ENCODE measurements at regions not wholly inside any gene's neighbourhood (a gene's known extent, or its start where the extent isn't known, plus 50 kb on each side); places are given as distances from the start of the nearest gene placed in this dataset.

GRCh38 chr12:84741031-84741430 is 171.6 kb downstream of the SLC6A15 start:
- DNase-seq: no peak

- no peak for DNase-seq
These were observed 172.0 kb downstream of the SLC6A15 start for GRCh38 chr12:84740602-84741001.

GRCh38 chr12:84738481-84738972 is 174.1 kb downstream of the SLC6A15 start:
- DNase-seq: no peak

- no peak for DNase-seq
These were observed 179.7 kb downstream of the SLC6A15 start for GRCh38 chr12:84732828-84733340.

- DNase-seq: no peak
These were observed 181.9 kb downstream of the SLC6A15 start for GRCh38 chr12:84730561-84731162.

- no peak for DNase-seq
These were observed 184.6 kb downstream of the SLC6A15 start for GRCh38 chr12:84727961-84728360.

- no peak for DNase-seq
These were observed 185.8 kb downstream of the SLC6A15 start for GRCh38 chr12:84726780-84727179.

GRCh38 chr12:84723988-84724387 is 188.6 kb downstream of the SLC6A15 start:
- no peak for DNase-seq

GRCh38 chr12:84719997-84720396 is 192.6 kb downstream of the SLC6A15 start:
- DNase-seq: no peak

- no peak for DNase-seq
These were observed 193.7 kb downstream of the SLC6A15 start for GRCh38 chr12:84718906-84719305.

- DNase-seq: no peak
These were observed 199.9 kb downstream of the SLC6A15 start for GRCh38 chr12:84712747-84713146.

- DNase-seq: no peak
These were observed 206.2 kb downstream of the SLC6A15 start for GRCh38 chr12:84706374-84706773.

GRCh38 chr12:84704856-84705255 is 207.7 kb downstream of the SLC6A15 start:
- DNase-seq: no peak

GRCh38 chr12:84702001-84702400 is 210.6 kb downstream of the SLC6A15 start:
- no peak for DNase-seq

GRCh38 chr12:84701041-84701440 is 211.6 kb downstream of the SLC6A15 start:
- no peak for DNase-seq

- no peak for DNase-seq
These were observed 213.8 kb downstream of the SLC6A15 start for GRCh38 chr12:84698576-84699333.

GRCh38 chr12:84696908-84697540 is 215.6 kb downstream of the SLC6A15 start:
- DNase-seq: no peak

- no peak for DNase-seq
These were observed 216.3 kb downstream of the SLC6A15 start for GRCh38 chr12:84696281-84696680.

GRCh38 chr12:84694116-84694515 is 218.5 kb downstream of the SLC6A15 start:
- DNase-seq: no peak

- no peak for DNase-seq
These were observed 220.5 kb downstream of the SLC6A15 start for GRCh38 chr12:84692071-84692470.

- DNase-seq: no peak
These were observed 221.3 kb downstream of the SLC6A15 start for GRCh38 chr12:84691266-84691665.

GRCh38 chr12:84689638-84690037 is 223.0 kb downstream of the SLC6A15 start:
- no peak for DNase-seq

GRCh38 chr12:84685379-84685778 is 227.2 kb downstream of the SLC6A15 start:
- no peak for DNase-seq

- DNase-seq: no peak
These were observed 235.8 kb downstream of the SLC6A15 start for GRCh38 chr12:84676787-84677186.
